MM.1S (cell line): ENCODE measurements at regions not wholly inside any gene's neighbourhood (a gene's known extent, or its start where the extent isn't known, plus 50 kb on each side); places are given as distances from the start of the nearest gene placed in this dataset.

ENCODE experiments used
- DNase-seq: peaks from one replicate; pipeline ENCODE4 v3.0.0-alpha.2; 2015
- H2AFZ ChIP-seq: fragments of 300-600 bp; sonication (generic); 2 replicates; pipeline ENCODE4 v1.6.0; 2016; ENCODE audit warnings: antibody characterized with exemption, low read length
- H3F3A ChIP-seq: fragments of 300-600 bp; sonication (generic); 2 replicates; pipeline ENCODE4 v1.6.1; 2016; ENCODE audit warnings: mild to moderate bottlenecking, antibody characterized with exemption, low read length, moderate library complexity, mixed read lengths; ENCODE audit not compliant: insufficient read depth
- H3K27ac ChIP-seq: fragments of 300-600 bp; sonication (generic); 2 replicates; pipeline ENCODE4 v1.5.1; 2016; ENCODE audit warnings: mild to moderate bottlenecking, low read length
- H3K27me3 ChIP-seq: fragments of 300-600 bp; sonication (generic); replicated peaks from 2 replicates; pipeline ENCODE4 v1.6.0; 2016; ENCODE audit warnings: low read length; ENCODE audit not compliant: insufficient read depth
- H3K36me3 ChIP-seq: fragments of 300-600 bp; sonication (generic); replicated peaks from 2 replicates; pipeline ENCODE4 v1.6.1; 2016; ENCODE audit warnings: mild to moderate bottlenecking, low read length, mixed read lengths; ENCODE audit not compliant: insufficient read depth
- H3K4me1 ChIP-seq: fragments of 300-600 bp; sonication (generic); 2 replicates; pipeline ENCODE4 v1.6.1; 2016; ENCODE audit warnings: low read length, mixed read lengths
- H3K4me2 ChIP-seq: fragments of 300-600 bp; sonication (generic); 2 replicates; pipeline ENCODE4 v1.6.0; 2016; ENCODE audit warnings: low read depth, low read length
- H3K4me3 ChIP-seq: fragments of 300-600 bp; sonication (generic); 2 replicates; pipeline ENCODE4 v1.5.1; 2016; ENCODE audit warnings: low read length, mixed read lengths
- H3K79me2 ChIP-seq: fragments of 300-600 bp; sonication (generic); 2 replicates; pipeline ENCODE4 v1.6.1; 2016; ENCODE audit warnings: mixed run types, low read length, mixed read lengths
- H3K9ac ChIP-seq: fragments of 300-600 bp; sonication (generic); 2 replicates; pipeline ENCODE4 v1.6.1; 2016; ENCODE audit warnings: low read length, mixed read lengths
- H3K9me2 ChIP-seq: fragments of 300-600 bp; sonication (generic); replicated peaks from 2 replicates; pipeline ENCODE4 v1.6.1; 2016; ENCODE audit warnings: mild to moderate bottlenecking, low read length, mixed read lengths; ENCODE audit not compliant: insufficient read depth
- H3K9me3 ChIP-seq: fragments of 300-600 bp; sonication (generic); replicated peaks from 2 replicates; pipeline ENCODE4 v1.6.1; 2016; ENCODE audit warnings: mild to moderate bottlenecking, low read length, mixed read lengths; ENCODE audit not compliant: insufficient read depth
- H4K20me1 ChIP-seq: fragments of 300-600 bp; sonication (generic); 2 replicates; pipeline ENCODE4 v1.6.1; 2016; ENCODE audit warnings: mild to moderate bottlenecking, low read length, moderate library complexity, mixed read lengths; ENCODE audit not compliant: insufficient read depth
- CTCF ChIP-seq: fragments of 300-600 bp; sonication (generic); IDR thresholded peaks from 2 replicates; pipeline ENCODE4 v1.5.1; 2016; ENCODE audit warnings: antibody characterized with exemption, low read length, mixed read lengths
- EZH2 ChIP-seq: fragments of 300-600 bp; sonication (generic); optimal IDR thresholded peaks from 2 replicates; pipeline ENCODE3; 2017; ENCODE audit warnings: low read depth, mild to moderate bottlenecking, antibody characterized with exemption, low read length, mixed read lengths
- EZH2phosphoT487 ChIP-seq: fragments of 300-600 bp; sonication (generic); IDR thresholded peaks from 2 replicates; pipeline ENCODE4 v1.6.1; 2018; ENCODE audit warnings: antibody characterized with exemption, low read length

GRCh38 chr13:34345258-34345965, 527.5 kb downstream of the RFC3 start:
- Histone ChIP-seq H2AFZ (no peak overlapping the region), H3K27me3 (no peaks in the 10 kb centered on the region), H3K9ac (no peak overlapping the region), H3K79me2 (no peaks in the 10 kb centered on the region), H4K20me1 (no peaks in the 10 kb centered on the region), H3K27ac (no peak overlapping the region), H3F3A (no peaks in the 10 kb centered on the region), H3K9me2 (no peaks in the 10 kb centered on the region), H3K4me2 (no peak overlapping the region), H3K4me3 (no peak overlapping the region), H3K9me3 (no peaks in the 10 kb centered on the region), H3K4me1 (no peaks in the 10 kb centered on the region), H3K36me3 (no peaks in the 10 kb centered on the region)
- TF ChIP-seq EZH2phosphoT487 (no peak), EZH2 (no peak), CTCF (no peak)
- DNase-seq = no peak

GRCh38 chr13:34346626-34347025, 528.7 kb downstream of the RFC3 start:
- H2AFZ ChIP-seq = no peak overlapping the region
- H3K36me3 ChIP-seq = no peaks in the 10 kb centered on the region
- DNase-seq = no peak
- no peak overlapping the region for H3K9ac ChIP-seq
- TF ChIP-seq EZH2 (no peak), CTCF (no peak), EZH2phosphoT487 (no peak)
- H3K79me2 ChIP-seq = no peaks in the 10 kb centered on the region
- no peaks in the 10 kb centered on the region for H3K4me1 ChIP-seq
- H3K27me3 ChIP-seq = no peaks in the 10 kb centered on the region
- H3K27ac ChIP-seq = no peak overlapping the region
- H3K9me3 ChIP-seq = no peaks in the 10 kb centered on the region
- no peaks in the 10 kb centered on the region for H4K20me1 ChIP-seq
- no peaks in the 10 kb centered on the region for H3K9me2 ChIP-seq
- no peak overlapping the region for H3K4me3 ChIP-seq
- no peak overlapping the region for H3K4me2 ChIP-seq
- H3F3A ChIP-seq = no peaks in the 10 kb centered on the region

GRCh38 chr13:34347784-34348573, 530.0 kb downstream of the RFC3 start:
- H3K79me2 ChIP-seq = no peaks in the 10 kb centered on the region
- no peaks in the 10 kb centered on the region for H3K4me1 ChIP-seq
- H3K9me2 ChIP-seq = no peaks in the 10 kb centered on the region
- no peaks in the 10 kb centered on the region for H4K20me1 ChIP-seq
- no peak for DNase-seq
- H3K9ac ChIP-seq = no peak overlapping the region
- no peak overlapping the region for H2AFZ ChIP-seq
- no peaks in the 10 kb centered on the region for H3K27me3 ChIP-seq
- no peaks in the 10 kb centered on the region for H3K36me3 ChIP-seq
- no peaks in the 10 kb centered on the region for H3F3A ChIP-seq
- H3K4me3 ChIP-seq = no peak overlapping the region
- no peak overlapping the region for H3K4me2 ChIP-seq
- no peaks in the 10 kb centered on the region for H3K9me3 ChIP-seq
- H3K27ac ChIP-seq = no peak overlapping the region
- TF ChIP-seq EZH2 (no peak), EZH2phosphoT487 (no peak), CTCF (no peak)
